Right cardiac atrium (tissue), 5 donors: ENCODE measurements at regions not wholly inside any gene's neighbourhood (a gene's known extent, or its start where the extent isn't known, plus 50 kb on each side); places are given as distances from the start of the nearest gene placed in this dataset.
"Not testable (repeated sequence)": the region's sequence is repeated elsewhere in the genome, so short reads cannot be mapped to it uniquely, and the experiment has no call there.

Experiments
- ATAC-seq, 2 donors: fragments of 200-7000 bp; cut with Tn5 transposase; one replicate each; pipeline versions ENCODE4 v1.8.0 to v1.9.1; 2020; ENCODE audit warnings: moderate library complexity in 2 of 2, mild to moderate bottlenecking in 1 of 2
- DNase-seq, 3 donors: peaks; one replicate each; pipeline ENCODE4 v3.0.0-alpha.2; 2020
- H3K27ac ChIP-seq: one replicate; pipeline ENCODE4 v1.5.1; 2013; ENCODE audit warnings: mild to moderate bottlenecking, low read length, control low read depth, moderate library complexity
- H3K27me3 ChIP-seq: one replicate; pipeline ENCODE4 v1.6.1; 2013; ENCODE audit not compliant: control insufficient read depth, insufficient read depth
- H3K4me1 ChIP-seq: one replicate; pipeline ENCODE4 v1.6.1; 2013; ENCODE audit warnings: low read length; ENCODE audit not compliant: control insufficient read depth, insufficient read depth
- H3K4me3 ChIP-seq: one replicate; pipeline ENCODE4 v1.5.1; 2013; ENCODE audit warnings: low read length, control low read depth
- H3K9me3 ChIP-seq: one replicate; pipeline ENCODE4 v1.6.1; 2013; ENCODE audit warnings: low read length; ENCODE audit not compliant: control insufficient read depth
- WGBS: extraction: QIAGEN DNeasy Blood & Tissue Kit; methylation state at CpG from one replicate; pipeline ENCODE4 v1.1.7; 2013; 5-methylcytosine and 5-hydroxymethylcytosine counted together
- intact Hi-C, 4 donors: fragments of 100-400 bp; cut with DNase I; formaldehyde crosslinking; loops; one replicate each; pipeline versions ENCODE4 v1.11.0 to v1.14.0; 2022 to 2023
- donor health status: healthy with polysubstance abuse.
- donor health status: DM: no; HTN: yes; CAD: no.
- donor health status: DM: no; HTN: no; CAD: no.
- donor health status: DM: no; HTN: yes; CAD: no; lungs with severe emphysema.
- donor health status: DM: yes; HTN: yes; CAD: no.

DNA sequence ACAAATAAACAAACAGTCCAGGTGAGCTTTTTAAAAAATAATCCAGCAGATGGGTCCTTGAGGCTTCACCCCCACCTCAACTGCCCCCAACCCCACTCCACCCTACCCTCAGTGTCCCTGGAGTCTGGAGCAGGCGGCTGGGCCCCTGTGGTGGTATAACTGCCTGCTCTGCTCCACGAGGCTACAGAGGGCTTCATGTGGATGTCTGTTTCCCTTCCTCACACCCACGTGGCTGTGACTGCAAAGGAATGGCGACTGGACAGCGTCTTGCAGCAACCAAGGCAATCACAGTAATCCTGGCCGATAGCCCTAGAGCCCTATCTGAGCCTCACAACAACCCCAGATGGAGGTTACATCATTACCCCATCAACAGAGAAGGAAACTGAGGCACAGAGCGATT, 76.5 kb downstream of the SLC2A10 start:
- no peak for ATAC-seq
- WGBS: 63% methylated on average over 7 of the region's 7 CpGs
- no peak overlapping the region for H3K27ac ChIP-seq
- H3K9me3 ChIP-seq: no peaks in the 10 kb centered on the region
- no peaks in the 10 kb centered on the region for H3K27me3 ChIP-seq
- no peak for DNase-seq
- no peak overlapping the region for H3K4me3 ChIP-seq
- intact Hi-C loops: no loop called here
- no peaks in the 10 kb centered on the region for H3K4me1 ChIP-seq

GRCh38 chr20:46786566-46786965, 77.1 kb downstream of the SLC2A10 start:
- 81% methylated on average over 6 of the region's 6 CpGs for WGBS
- Histone ChIP-seq H3K9me3 (no peaks in the 10 kb centered on the region), H3K4me3 (no peak overlapping the region), H3K27ac (no peak overlapping the region), H3K4me1 (no peaks in the 10 kb centered on the region), H3K27me3 (no peaks in the 10 kb centered on the region)
- intact Hi-C loops: no loop called here
- DNase-seq (no peak), ATAC-seq (no peak)

DNA sequence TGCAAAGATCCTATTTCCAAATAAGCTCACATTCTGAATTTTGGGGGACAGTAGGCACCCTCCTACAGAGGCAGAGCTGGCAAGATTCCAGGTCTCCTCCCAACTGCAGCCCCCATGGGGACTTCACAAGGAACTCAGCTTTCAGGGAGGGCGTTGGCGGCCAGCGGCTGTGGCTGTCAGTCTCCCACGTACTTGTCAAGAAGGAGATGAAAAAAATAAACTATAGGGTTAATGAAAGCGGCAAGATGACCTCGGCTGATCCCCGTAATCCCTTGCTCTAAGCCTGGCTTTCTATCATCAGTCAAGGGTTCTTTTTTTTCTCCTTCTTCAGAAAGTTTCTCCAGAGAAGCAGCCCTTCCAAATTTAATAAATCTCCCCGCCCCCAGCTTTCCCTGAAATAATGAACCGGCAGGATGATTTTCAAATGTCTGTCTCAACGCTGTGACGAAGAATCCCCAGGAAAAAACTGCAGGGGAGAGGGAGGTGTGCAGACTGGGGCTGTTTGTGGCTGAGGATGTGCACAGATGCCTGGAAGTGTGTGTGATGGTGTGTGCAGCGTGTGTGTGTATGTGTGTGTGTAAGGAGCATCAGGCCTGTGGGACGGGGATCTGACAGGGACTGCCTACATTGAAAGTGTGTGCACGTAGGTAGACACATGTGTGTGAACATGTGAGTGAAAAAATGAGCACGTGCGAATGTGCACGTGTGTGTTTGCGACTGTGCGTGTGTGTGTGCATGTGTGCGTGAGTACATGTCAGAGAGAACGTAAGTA, 78.7 kb downstream of the SLC2A10 start:
- DNase-seq: no peak
- no peaks in the 10 kb centered on the region for H3K27me3 ChIP-seq
- WGBS: 52% methylated on average over 21 of the region's 21 CpGs

DNA sequence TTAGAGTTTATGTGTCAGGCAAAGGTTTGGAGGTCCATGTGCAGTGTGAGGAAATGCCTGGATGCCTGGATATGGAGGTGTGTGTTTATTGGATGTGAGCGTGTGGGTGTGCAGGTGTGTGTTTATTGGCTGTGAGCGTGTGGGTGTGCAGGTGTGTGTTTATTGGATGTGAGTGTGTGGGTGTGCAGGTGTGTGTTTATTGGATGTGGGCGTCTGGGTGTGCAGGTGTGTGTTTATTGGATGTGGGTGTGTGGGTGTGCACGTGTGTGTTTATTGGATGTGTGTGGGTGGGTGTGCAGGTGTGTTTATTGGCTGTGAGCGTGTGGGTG, 79.3 kb downstream of the SLC2A10 start:
- H3K27ac ChIP-seq, H3K4me1 ChIP-seq, intact Hi-C loops, H3K4me3 ChIP-seq, H3K27me3 ChIP-seq, H3K9me3 ChIP-seq, DNase-seq, ATAC-seq: not testable (repeated sequence)
- WGBS: 82% methylated on average over 5 of the region's 5 CpGs

More for the DNA sequence above, 78.7 kb downstream of the SLC2A10 start:
- intact Hi-C loops: no loop called here
- H3K4me1 ChIP-seq: no peaks in the 10 kb centered on the region
- H3K27ac ChIP-seq: no peak overlapping the region
- no peaks in the 10 kb centered on the region for H3K9me3 ChIP-seq
- ATAC-seq: no peak
- H3K4me3 ChIP-seq: no peak overlapping the region

GRCh38 chr20:46789339-46790028, 80.0 kb downstream of the SLC2A10 start:
- 79% methylated on average over 13 of the region's 13 CpGs for WGBS
- no peaks in the 10 kb centered on the region for H3K9me3 ChIP-seq
- H3K27me3 ChIP-seq: no peaks in the 10 kb centered on the region

GRCh38 chr20:46791722-46792416, 82.4 kb downstream of the SLC2A10 start:
- H3K9me3 ChIP-seq: no peaks in the 10 kb centered on the region
- H3K4me3 ChIP-seq: no peak overlapping the region
- DNase-seq (no peak), ATAC-seq (no peak)
- 64% methylated on average over 10 of the region's 10 CpGs for WGBS
- intact Hi-C loops: no loop called here
- no peaks in the 10 kb centered on the region for H3K4me1 ChIP-seq
- no peak overlapping the region for H3K27ac ChIP-seq
- H3K27me3 ChIP-seq: no peaks in the 10 kb centered on the region

More at GRCh38 chr20:46789339-46790028, 80.0 kb downstream of the SLC2A10 start:
- Histone ChIP-seq H3K4me3 (no peak overlapping the region), H3K4me1 (no peaks in the 10 kb centered on the region), H3K27ac (no peak overlapping the region)
- intact Hi-C loops: no loop called here
- DNase-seq (no peak), ATAC-seq (no peak)

- no peak overlapping the region for H3K27ac ChIP-seq
- H3K9me3 ChIP-seq: no peaks in the 10 kb centered on the region
- DNase-seq (no peak), ATAC-seq (no peak)
- H3K4me3 ChIP-seq: no peak overlapping the region
- 83% methylated on average over 5 of the region's 5 CpGs for WGBS
- intact Hi-C loops: no loop called here
- no peaks in the 10 kb centered on the region for H3K27me3 ChIP-seq
- H3K4me1 ChIP-seq: no peaks in the 10 kb centered on the region
These were observed 87.8 kb downstream of the SLC2A10 start for GRCh38 chr20:46797206-46797605.

- intact Hi-C loops: no loop called here
- Histone ChIP-seq H3K4me3 (no peak overlapping the region), H3K9me3 (no peaks in the 10 kb centered on the region), H3K4me1 (no peaks in the 10 kb centered on the region), H3K27me3 (no peaks in the 10 kb centered on the region), H3K27ac (no peak overlapping the region)
- ATAC-seq (no peak), DNase-seq (no peak)
- 46% methylated on average over 6 of the region's 6 CpGs for whole genome bisulfite sequencing
These were observed 89.0 kb downstream of the SLC2A10 start for GRCh38 chr20:46798430-46798829.

DNA sequence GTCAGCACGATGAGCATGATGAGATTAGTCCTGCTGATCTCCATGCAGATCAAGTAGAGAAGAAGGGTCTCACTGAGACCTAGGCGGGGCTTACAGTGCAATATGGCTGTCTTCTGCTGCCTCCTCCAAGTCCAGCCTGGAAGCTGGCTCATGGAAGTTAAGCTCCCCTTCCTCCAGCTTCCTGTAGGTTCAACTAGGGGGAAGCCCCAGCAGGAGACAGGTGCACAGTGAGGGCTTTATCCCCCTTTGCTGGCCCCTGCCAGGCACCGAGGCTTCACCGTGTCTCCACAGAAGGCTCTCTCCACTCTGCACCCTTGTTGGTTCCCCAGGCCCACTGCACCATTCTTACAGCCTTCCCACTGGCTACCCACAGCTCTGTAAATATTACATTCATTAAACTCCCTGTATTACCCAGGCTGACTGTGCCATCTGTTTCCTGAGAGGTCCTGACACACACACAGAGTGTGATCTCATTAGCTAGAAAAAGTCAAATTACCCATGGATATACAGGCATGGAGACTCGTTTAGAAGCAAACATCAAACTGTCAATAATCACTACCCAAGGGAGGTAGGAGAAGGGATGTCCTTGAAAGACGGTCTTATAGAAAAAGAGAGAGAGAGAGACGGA, 90.4 kb downstream of the SLC2A10 start:
- no peaks in the 10 kb centered on the region for H3K9me3 ChIP-seq
- H3K27me3 ChIP-seq: no peaks in the 10 kb centered on the region
- H3K4me1 ChIP-seq: no peaks in the 10 kb centered on the region
- no peak overlapping the region for H3K27ac ChIP-seq
- H3K4me3 ChIP-seq: no peak overlapping the region
- ATAC-seq (no peak), DNase-seq (no peak)
- intact Hi-C loops: no loop called here
- 59% methylated on average over 7 of the region's 7 CpGs for WGBS

- DNase-seq (no peak), ATAC-seq (no peak)
- no peak overlapping the region for H3K4me3 ChIP-seq
- no peaks in the 10 kb centered on the region for H3K4me1 ChIP-seq
- H3K27me3 ChIP-seq: no peaks in the 10 kb centered on the region
- no peaks in the 10 kb centered on the region for H3K9me3 ChIP-seq
- H3K27ac ChIP-seq: no peak overlapping the region
- WGBS: 87% methylated on average over 2 of the region's 2 CpGs
- intact Hi-C loops: no loop called here
These were observed 91.0 kb downstream of the SLC2A10 start for GRCh38 chr20:46800409-46800804.
